Central memory CD8-positive, alpha-beta T cell (primary cell): ENCODE measurements at regions not wholly inside any gene's neighbourhood (a gene's known extent, or its start where the extent isn't known, plus 50 kb on each side); places are given as distances from the start of the nearest gene placed in this dataset.

Experiments
- ATAC-seq: fragments of 150-1000 bp; cut with Tn5 transposase; replicated peaks from 2 replicates; pipeline ENCODE4 v1.10.0; 2022; ENCODE audit warnings: mild to moderate bottlenecking, moderate FRiP score, moderate number of reproducible peaks; ENCODE audit not compliant: poor library complexity, severe bottlenecking; ENCODE audit errors: extremely low read depth
- DNase-seq, 2 donors: peaks; one replicate each; pipeline ENCODE4 v3.0.0; 2021; ENCODE audit warnings: low spot score in 2 of 2
- H3K27ac Mint-ChIP-seq: one replicate; pipeline ENCODE4 v1.8.0; 2022; ENCODE audit warnings: low read depth, mild to moderate bottlenecking, moderate library complexity, mixed read lengths
- H3K27me3 Mint-ChIP-seq: one replicate; pipeline ENCODE4 v1.8.0; 2022; ENCODE audit warnings: mixed read lengths
- H3K36me3 Mint-ChIP-seq: one replicate; pipeline ENCODE4 v1.8.0; 2022; ENCODE audit warnings: mild to moderate bottlenecking, moderate library complexity, mixed read lengths; ENCODE audit not compliant: insufficient read depth
- H3K4me1 Mint-ChIP-seq: one replicate; pipeline ENCODE4 v1.8.0; 2022; ENCODE audit warnings: mixed read lengths
- H3K4me3 Mint-ChIP-seq: one replicate; pipeline ENCODE4 v1.8.0; 2022; ENCODE audit warnings: mild to moderate bottlenecking, moderate library complexity, mixed read lengths
- H3K9me3 Mint-ChIP-seq: one replicate; pipeline ENCODE4 v1.8.0; 2022; ENCODE audit warnings: mixed read lengths

DNA sequence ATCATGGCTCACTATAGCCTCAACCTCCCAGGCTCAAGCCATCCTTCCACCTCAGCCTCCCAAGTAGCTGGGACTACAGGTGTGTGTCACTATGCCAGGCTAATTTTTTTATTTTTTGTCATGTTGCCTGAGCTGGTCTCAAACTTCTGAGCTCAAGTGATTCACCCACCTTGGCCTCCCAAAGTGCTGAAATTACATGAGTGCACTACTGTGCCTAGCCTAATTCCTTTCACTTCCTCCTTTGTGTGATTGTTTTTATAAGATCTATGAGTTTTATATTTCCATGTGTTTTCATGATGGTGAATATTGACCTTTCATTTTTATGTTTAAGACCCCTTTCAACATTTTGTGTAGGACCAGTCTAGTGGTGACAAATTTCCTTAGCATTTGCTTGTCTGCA is 55.2 kb upstream of the IL12B start:
- ATAC-seq (no peak), DNase-seq (no peak)
- Mint-ChIP-seq H3K36me3 (peaks cover 5% of the 10 kb centered on the region), H3K27me3 (no peaks in the 10 kb centered on the region), H3K9me3 (peaks cover 48% of the 10 kb centered on the region), H3K4me1 (no peaks in the 10 kb centered on the region), H3K27ac (no peak overlapping the region), H3K4me3 (no peak overlapping the region)

DNA sequence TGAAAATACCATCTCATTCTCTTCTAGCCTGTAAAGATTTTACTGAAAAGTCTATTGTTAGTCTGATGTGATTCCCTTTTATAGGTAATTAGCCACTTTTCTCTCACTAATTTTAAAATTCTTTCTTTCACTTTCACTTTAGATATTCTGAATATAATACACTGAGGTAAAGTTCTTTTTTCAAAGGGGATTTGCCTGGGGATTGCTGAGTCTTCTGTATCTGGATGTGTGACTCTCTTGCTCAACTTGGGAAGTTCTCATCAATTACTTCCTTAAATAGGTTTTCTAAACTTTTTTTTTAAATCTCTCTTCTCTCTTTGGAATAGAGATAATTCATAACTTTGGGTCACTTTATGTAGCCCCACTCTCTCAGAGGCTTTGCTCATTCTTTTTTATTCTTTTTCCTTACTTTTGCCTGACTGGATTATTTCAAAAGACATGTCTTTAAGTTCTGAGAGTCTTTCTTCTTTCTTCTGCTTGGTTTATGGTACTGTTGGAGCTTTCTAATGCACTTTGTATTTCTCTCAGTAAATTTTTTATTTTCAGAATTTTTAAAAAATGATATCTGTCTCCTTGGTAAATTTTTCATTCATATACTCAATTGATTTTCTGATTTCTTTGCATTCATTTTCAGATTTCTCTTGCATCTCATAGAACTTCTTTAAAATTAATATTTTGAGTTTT is 55.9 kb upstream of the IL12B start:
- no peak overlapping the region for H3K4me3 Mint-ChIP-seq
- peaks cover 5% of the 10 kb centered on the region for H3K36me3 Mint-ChIP-seq
- no peak for DNase-seq
- no peaks in the 10 kb centered on the region for H3K27me3 Mint-ChIP-seq
- H3K27ac Mint-ChIP-seq = no peak overlapping the region
- peaks cover 48% of the 10 kb centered on the region for H3K9me3 Mint-ChIP-seq
- no peaks in the 10 kb centered on the region for H3K4me1 Mint-ChIP-seq
- no peak for ATAC-seq

DNA sequence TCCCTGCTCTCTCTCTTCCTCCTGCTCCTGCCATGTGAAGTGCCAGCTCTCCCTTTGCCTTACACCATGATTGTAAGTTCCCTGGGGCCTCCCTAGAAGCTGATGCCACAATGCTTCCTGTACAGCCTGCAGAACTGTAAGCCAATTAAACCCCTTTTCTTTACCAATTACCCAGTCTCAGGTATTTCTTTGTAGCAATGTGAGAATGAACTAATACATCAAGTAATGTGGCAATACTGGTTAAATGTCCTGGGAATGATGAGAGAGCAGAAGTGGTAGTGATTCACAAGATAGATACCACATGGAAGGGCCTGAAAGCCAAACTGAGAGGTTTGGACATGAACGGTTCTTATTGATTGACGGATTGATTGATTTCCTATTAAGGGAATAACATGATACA is 62.6 kb upstream of the IL12B start:
- peaks cover 9% of the 10 kb centered on the region for H3K27me3 Mint-ChIP-seq
- ATAC-seq = no peak
- no peaks in the 10 kb centered on the region for H3K4me1 Mint-ChIP-seq
- peaks cover 20% of the 10 kb centered on the region for H3K9me3 Mint-ChIP-seq
- H3K36me3 Mint-ChIP-seq = peaks cover 1% of the 10 kb centered on the region
- H3K27ac Mint-ChIP-seq = no peak overlapping the region
- no peak for DNase-seq
- H3K4me3 Mint-ChIP-seq = no peak overlapping the region

- ATAC-seq = no peak
- no peak overlapping the region for H3K4me3 Mint-ChIP-seq
- H3K36me3 Mint-ChIP-seq = peaks cover 1% of the 10 kb centered on the region
- H3K27ac Mint-ChIP-seq = no peak overlapping the region
- H3K27me3 Mint-ChIP-seq = peaks cover 9% of the 10 kb centered on the region
- peaks cover 12% of the 10 kb centered on the region for H3K9me3 Mint-ChIP-seq
- DNase-seq = no peak
- H3K4me1 Mint-ChIP-seq = no peaks in the 10 kb centered on the region
These were observed 63.6 kb upstream of the IL12B start for GRCh38 chr5:159393854-159394274.

DNA sequence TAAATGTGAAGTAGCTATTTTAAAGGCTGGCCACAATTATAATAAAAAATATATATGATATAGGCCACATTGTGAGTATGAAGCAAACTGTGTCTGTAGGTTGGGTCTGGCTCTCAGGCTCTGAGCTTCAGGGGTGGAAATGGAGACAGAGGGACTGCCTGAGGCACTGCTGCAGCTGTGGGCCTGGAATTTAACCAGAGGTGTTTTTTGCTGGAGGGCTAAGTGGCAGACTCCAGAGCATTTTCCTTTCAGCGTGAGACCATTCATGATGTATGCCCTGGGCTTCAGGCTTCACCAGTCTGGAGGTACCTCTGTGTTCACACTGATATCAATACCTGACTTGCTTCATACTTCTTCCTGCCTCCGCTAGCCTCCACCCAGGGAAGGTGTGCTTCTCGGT is 64.9 kb upstream of the IL12B start:
- Mint-ChIP-seq H3K4me3 (no peak overlapping the region), H3K4me1 (no peaks in the 10 kb centered on the region), H3K27me3 (peaks cover 9% of the 10 kb centered on the region), H3K9me3 (no peaks in the 10 kb centered on the region), H3K36me3 (peaks cover 1% of the 10 kb centered on the region), H3K27ac (no peak overlapping the region)
- DNase-seq = no peak
- ATAC-seq = no peak

DNA sequence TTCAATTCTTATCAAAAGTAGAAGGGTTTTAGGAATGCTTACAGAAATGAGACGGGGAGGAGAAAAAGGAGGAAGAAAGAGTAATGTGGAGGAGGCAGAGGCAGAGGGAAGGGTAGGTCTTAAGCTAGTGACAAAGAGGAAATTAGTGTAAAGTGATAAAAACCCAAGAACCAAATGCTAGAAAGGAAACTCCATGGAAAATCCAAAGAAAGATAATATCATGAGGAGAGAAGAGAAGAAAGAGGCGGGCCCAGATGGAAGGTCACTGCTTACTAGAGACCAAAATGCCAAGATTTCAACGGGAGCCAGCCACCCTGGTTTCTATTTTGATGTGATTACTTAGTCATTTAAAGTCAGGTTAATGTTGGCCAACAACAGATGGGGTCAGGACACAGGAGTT is 68.6 kb upstream of the IL12B start:
- H3K36me3 Mint-ChIP-seq = peaks cover 1% of the 10 kb centered on the region
- ATAC-seq = no peak
- H3K27me3 Mint-ChIP-seq = peaks cover 8% of the 10 kb centered on the region
- H3K27ac Mint-ChIP-seq = no peak overlapping the region
- H3K9me3 Mint-ChIP-seq = no peaks in the 10 kb centered on the region
- no peaks in the 10 kb centered on the region for H3K4me1 Mint-ChIP-seq
- H3K4me3 Mint-ChIP-seq = no peak overlapping the region
- no peak for DNase-seq

GRCh38 chr5:159400476-159400875 is 70.2 kb upstream of the IL12B start:
- no peak for ATAC-seq
- H3K4me3 Mint-ChIP-seq = no peak overlapping the region
- H3K27ac Mint-ChIP-seq = no peak overlapping the region
- H3K27me3 Mint-ChIP-seq = peaks cover 24% of the 10 kb centered on the region
- no peak for DNase-seq
- no peaks in the 10 kb centered on the region for H3K9me3 Mint-ChIP-seq
- no peaks in the 10 kb centered on the region for H3K36me3 Mint-ChIP-seq
- no peaks in the 10 kb centered on the region for H3K4me1 Mint-ChIP-seq

DNA sequence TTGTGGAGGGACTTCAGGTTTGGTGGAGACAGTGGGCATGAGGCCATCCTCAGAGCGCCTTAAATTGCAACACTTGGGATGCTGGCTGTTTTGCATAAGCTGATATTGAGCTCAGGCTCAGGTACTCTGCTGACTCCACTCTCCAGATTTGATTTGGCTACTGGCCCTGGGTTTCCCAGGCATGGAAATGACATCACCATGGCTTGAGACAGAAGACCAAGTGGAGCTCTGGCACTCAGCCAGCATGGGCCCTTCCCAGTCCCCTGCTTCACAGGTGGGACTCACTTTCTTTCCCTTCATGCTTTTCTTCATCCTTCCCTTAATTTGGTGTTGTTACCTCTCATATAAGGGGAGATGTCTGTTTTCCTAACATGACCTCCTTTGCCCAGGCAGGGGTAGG is 72.0 kb upstream of the IL12B start:
- Mint-ChIP-seq H3K9me3 (no peaks in the 10 kb centered on the region), H3K27ac (no peak overlapping the region), H3K36me3 (no peaks in the 10 kb centered on the region), H3K4me3 (no peak overlapping the region), H3K27me3 (peaks cover 24% of the 10 kb centered on the region), H3K4me1 (no peaks in the 10 kb centered on the region)
- no peak for DNase-seq
- ATAC-seq = no peak

- DNase-seq (no peak), ATAC-seq (no peak)
- H3K27me3 Mint-ChIP-seq = peaks cover 24% of the 10 kb centered on the region
- no peaks in the 10 kb centered on the region for H3K4me1 Mint-ChIP-seq
- H3K27ac Mint-ChIP-seq = no peak overlapping the region
- no peaks in the 10 kb centered on the region for H3K9me3 Mint-ChIP-seq
- H3K4me3 Mint-ChIP-seq = no peak overlapping the region
- H3K36me3 Mint-ChIP-seq = no peaks in the 10 kb centered on the region
These were observed 72.6 kb upstream of the IL12B start for GRCh38 chr5:159402856-159403255.

DNA sequence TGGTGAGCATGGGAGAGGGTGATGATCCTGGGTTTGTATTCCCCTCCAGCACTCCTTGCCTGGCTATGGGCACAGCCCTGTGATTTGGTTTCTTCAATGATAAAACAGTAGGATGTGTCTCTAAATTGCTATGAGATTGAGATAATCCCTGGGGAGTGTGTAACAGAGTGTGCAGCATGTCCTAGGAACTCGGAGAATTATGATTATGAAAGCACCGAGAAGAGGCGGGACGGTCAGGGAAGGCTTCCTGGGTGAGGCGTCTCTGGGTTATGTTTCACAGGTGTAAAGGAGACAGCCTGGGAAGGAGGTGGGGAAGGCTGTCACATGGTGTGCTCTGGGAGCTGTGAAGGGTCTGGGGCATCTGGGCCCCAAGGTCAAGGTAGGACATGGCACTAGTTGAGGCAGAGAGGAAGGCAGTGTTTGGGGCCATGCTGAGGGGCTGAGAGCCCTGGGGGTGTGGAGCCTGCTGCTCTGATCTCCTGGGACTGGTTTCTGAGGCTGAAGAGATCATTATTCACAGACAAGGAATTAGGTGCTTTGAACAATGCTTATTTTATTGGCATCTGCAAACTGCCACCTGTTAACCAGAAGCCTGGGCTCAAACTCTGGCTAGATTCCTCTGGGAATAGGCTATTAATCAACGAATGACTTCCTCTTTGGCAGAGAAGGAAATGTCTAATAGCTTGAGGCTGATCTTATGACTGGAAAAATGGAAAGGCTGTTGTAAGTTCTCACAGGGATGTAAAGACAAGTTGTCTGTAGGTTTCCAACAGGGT is 73.8 kb upstream of the IL12B start:
- no peak overlapping the region for H3K4me3 Mint-ChIP-seq
- H3K4me1 Mint-ChIP-seq = no peaks in the 10 kb centered on the region
- no peaks in the 10 kb centered on the region for H3K9me3 Mint-ChIP-seq
- ATAC-seq (no peak), DNase-seq (no peak)
- H3K27ac Mint-ChIP-seq = no peak overlapping the region
- H3K27me3 Mint-ChIP-seq = peaks cover 24% of the 10 kb centered on the region
- no peaks in the 10 kb centered on the region for H3K36me3 Mint-ChIP-seq

- Mint-ChIP-seq H3K36me3 (no peaks in the 10 kb centered on the region), H3K4me1 (peaks cover 7% of the 10 kb centered on the region), H3K9me3 (no peaks in the 10 kb centered on the region), H3K27ac (no peak overlapping the region), H3K4me3 (no peak overlapping the region), H3K27me3 (peaks cover 24% of the 10 kb centered on the region)
- DNase-seq = no peak
- ATAC-seq = no peak
These were observed 75.3 kb upstream of the IL12B start for GRCh38 chr5:159405611-159406031.

DNA sequence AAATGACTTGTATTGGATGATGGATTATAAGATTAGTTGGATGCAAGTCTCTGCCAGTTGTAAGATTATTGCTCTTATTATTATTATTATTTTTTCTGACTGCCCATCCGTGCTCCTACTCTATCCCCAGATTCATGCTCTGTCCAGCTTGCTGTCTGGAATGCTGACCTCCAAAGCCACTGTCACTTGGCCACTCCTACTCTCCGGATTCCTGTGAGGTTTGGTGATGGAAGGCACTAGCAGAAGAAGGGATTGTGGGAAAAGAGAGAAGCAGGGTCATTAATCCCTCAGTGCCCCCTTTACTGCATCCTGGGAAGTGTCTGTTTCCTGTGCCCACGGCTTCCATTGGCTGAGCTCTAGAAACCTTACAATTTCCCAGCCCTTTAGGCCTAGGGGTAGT is 76.3 kb upstream of the IL12B start:
- no peaks in the 10 kb centered on the region for H3K9me3 Mint-ChIP-seq
- no peak overlapping the region for H3K27ac Mint-ChIP-seq
- H3K4me1 Mint-ChIP-seq = peaks cover 15% of the 10 kb centered on the region
- H3K4me3 Mint-ChIP-seq = no peak overlapping the region
- peaks cover 24% of the 10 kb centered on the region for H3K27me3 Mint-ChIP-seq
- ATAC-seq (no peak), DNase-seq (no peak)
- no peaks in the 10 kb centered on the region for H3K36me3 Mint-ChIP-seq

GRCh38 chr5:159409801-159410200 is 79.5 kb upstream of the IL12B start:
- no peak overlapping the region for H3K27ac Mint-ChIP-seq
- H3K4me3 Mint-ChIP-seq = no peak overlapping the region
- DNase-seq = no peak
- H3K4me1 Mint-ChIP-seq = peaks cover 45% of the 10 kb centered on the region
- H3K36me3 Mint-ChIP-seq = peaks cover 4% of the 10 kb centered on the region
- H3K9me3 Mint-ChIP-seq = no peaks in the 10 kb centered on the region
- ATAC-seq = no peak
- H3K27me3 Mint-ChIP-seq = peaks cover 8% of the 10 kb centered on the region
